ENCODE measurements at regions not wholly inside any gene's neighbourhood (a gene's known extent, or its start where the extent isn't known, plus 50 kb on each side); places are given as distances from the start of the nearest gene placed in this dataset.

- no peak overlapping the region for H3K4me3 ChIP-seq (ENCODE audit: low read length)
- no peaks in the 10 kb centered on the region for H3K36me3 ChIP-seq (ENCODE audit: control insufficient read depth, insufficient read depth, low read length)
- H3K27me3 ChIP-seq (ENCODE audit: control insufficient read depth, insufficient read depth, low read length): no peaks in the 10 kb centered on the region
- no peak overlapping the region for H3K27ac ChIP-seq (ENCODE audit: low read length)
- H3K9me3 ChIP-seq (ENCODE audit: control insufficient read depth, insufficient read depth, low read length): no peaks in the 10 kb centered on the region
- DNase-seq (ENCODE audit: low read depth, low spot score): no peak
- no peaks in the 10 kb centered on the region for H3K4me1 ChIP-seq (ENCODE audit: control insufficient read depth, insufficient read depth, low read length)
These were observed 387.4 kb upstream of the C2CD4B start for GRCh38 chr15:62552444-62552843.

GRCh38 chr15:62553911-62554563 is 389.0 kb upstream of the C2CD4B start:
- Histone ChIP-seq H3K27me3 (ENCODE audit: control insufficient read depth, insufficient read depth, low read length) (no peaks in the 10 kb centered on the region), H3K4me3 (ENCODE audit: low read length) (no peak overlapping the region), H3K27ac (ENCODE audit: low read length) (no peak overlapping the region), H3K4me1 (ENCODE audit: control insufficient read depth, insufficient read depth, low read length) (no peaks in the 10 kb centered on the region), H3K36me3 (ENCODE audit: control insufficient read depth, insufficient read depth, low read length) (no peaks in the 10 kb centered on the region), H3K9me3 (ENCODE audit: control insufficient read depth, insufficient read depth, low read length) (no peaks in the 10 kb centered on the region)
- no peak for DNase-seq (ENCODE audit: low read depth, low spot score)
- no CpG with 5 or more reads among the region's 2 CpGs for WGBS (ENCODE audit: insufficient coverage, insufficient read length)

DNA sequence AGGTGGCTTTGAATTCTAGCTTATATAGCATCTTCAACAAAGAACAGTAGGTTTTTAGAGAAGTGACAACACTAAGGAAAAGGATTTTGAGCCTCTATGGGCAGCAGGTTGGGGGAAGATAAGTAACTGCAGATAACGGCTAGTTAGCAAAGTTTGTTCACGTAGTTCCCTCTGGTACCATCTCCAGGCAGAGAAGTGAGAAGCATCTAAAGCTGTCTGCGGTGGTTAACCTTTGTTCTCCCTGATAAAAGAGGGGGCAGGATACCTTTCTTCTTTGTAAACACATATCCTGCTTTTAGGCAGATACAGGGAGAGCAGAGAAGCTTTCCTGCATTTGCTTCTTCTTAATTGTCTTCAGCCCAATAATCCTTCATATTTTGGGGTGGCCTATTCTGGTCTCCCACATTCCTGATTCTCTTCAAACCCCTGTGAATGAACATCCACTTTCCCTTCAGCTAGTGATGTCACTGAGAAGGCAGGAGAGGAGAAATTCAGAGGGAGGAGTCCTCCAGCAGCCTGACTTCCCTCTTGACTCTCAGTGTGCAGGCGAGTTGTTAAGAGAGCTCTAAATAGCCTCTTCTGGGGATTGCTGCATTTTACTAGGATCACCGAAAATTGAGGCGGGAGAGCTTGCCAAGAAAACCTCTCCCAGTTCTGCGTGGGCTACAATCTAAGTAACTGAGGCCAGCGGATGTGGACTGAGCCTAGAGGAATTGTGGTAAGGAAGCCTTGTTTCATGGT is 393.7 kb upstream of the C2CD4B start:
- Histone ChIP-seq H3K4me3 (ENCODE audit: low read length) (no peak overlapping the region), H3K36me3 (ENCODE audit: control insufficient read depth, insufficient read depth, low read length) (no peaks in the 10 kb centered on the region), H3K4me1 (ENCODE audit: control insufficient read depth, insufficient read depth, low read length) (peaks cover 2% of the 10 kb centered on the region; the same call in 1 of the 2 replicates), H3K27me3 (ENCODE audit: control insufficient read depth, insufficient read depth, low read length) (no peaks in the 10 kb centered on the region), H3K9me3 (ENCODE audit: control insufficient read depth, insufficient read depth, low read length) (no peaks in the 10 kb centered on the region), H3K27ac (ENCODE audit: low read length) (no peak overlapping the region)
- no peak for DNase-seq (ENCODE audit: low read depth, low spot score)
- no CpG with 5 or more reads among the region's 8 CpGs for WGBS (ENCODE audit: insufficient coverage, insufficient read length)

- Histone ChIP-seq H3K4me1 (ENCODE audit: control insufficient read depth, insufficient read depth, low read length) (peaks cover 2% of the 10 kb centered on the region; the same call in 1 of the 2 replicates), H3K4me3 (ENCODE audit: low read length) (no peak overlapping the region), H3K9me3 (ENCODE audit: control insufficient read depth, insufficient read depth, low read length) (no peaks in the 10 kb centered on the region), H3K27me3 (ENCODE audit: control insufficient read depth, insufficient read depth, low read length) (no peaks in the 10 kb centered on the region), H3K27ac (ENCODE audit: low read length) (no peak overlapping the region), H3K36me3 (ENCODE audit: control insufficient read depth, insufficient read depth, low read length) (no peaks in the 10 kb centered on the region)
- no peak for DNase-seq (ENCODE audit: low read depth, low spot score)
- WGBS (ENCODE audit: insufficient coverage, insufficient read length): no CpG with 5 or more reads among the region's 1 CpG
These were observed 394.3 kb upstream of the C2CD4B start for GRCh38 chr15:62559381-62559733.

- Histone ChIP-seq H3K27ac (ENCODE audit: low read length) (no peak overlapping the region), H3K36me3 (ENCODE audit: control insufficient read depth, insufficient read depth, low read length) (no peaks in the 10 kb centered on the region), H3K9me3 (ENCODE audit: control insufficient read depth, insufficient read depth, low read length) (no peaks in the 10 kb centered on the region), H3K4me1 (ENCODE audit: control insufficient read depth, insufficient read depth, low read length) (peaks cover 2% of the 10 kb centered on the region; the same call in 1 of the 2 replicates), H3K27me3 (ENCODE audit: control insufficient read depth, insufficient read depth, low read length) (no peaks in the 10 kb centered on the region), H3K4me3 (ENCODE audit: low read length) (no peak overlapping the region)
- no peak for DNase-seq (ENCODE audit: low read depth, low spot score)
- no CpG with 5 or more reads among the region's 11 CpGs for WGBS (ENCODE audit: insufficient coverage, insufficient read length)
These were observed 396.0 kb upstream of the C2CD4B start for GRCh38 chr15:62561059-62561519.

DNA sequence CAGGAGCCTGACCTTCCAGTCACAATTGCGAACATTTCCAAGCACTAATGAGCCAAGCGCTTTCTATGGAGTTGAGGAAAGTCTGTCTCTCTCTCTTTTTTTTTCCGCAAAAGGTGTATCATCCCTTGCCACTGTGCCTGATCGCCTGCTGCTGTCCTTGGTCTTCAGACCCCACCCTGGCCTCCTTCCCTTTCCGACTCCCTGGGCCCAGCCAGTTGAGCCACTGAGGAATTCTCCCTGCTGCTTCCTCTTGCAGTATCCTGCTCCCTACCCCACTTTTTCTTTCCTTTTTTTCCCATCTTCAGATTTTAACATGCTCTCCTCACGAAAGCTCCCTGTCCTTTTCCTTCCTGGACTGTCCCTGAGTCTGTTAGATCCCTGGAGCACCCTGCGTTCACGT is 396.5 kb upstream of the C2CD4B start:
- WGBS (ENCODE audit: insufficient coverage, insufficient read length): no CpG with 5 or more reads among the region's 8 CpGs
- Histone ChIP-seq H3K9me3 (ENCODE audit: control insufficient read depth, insufficient read depth, low read length) (no peaks in the 10 kb centered on the region), H3K36me3 (ENCODE audit: control insufficient read depth, insufficient read depth, low read length) (no peaks in the 10 kb centered on the region), H3K4me3 (ENCODE audit: low read length) (no peak overlapping the region), H3K4me1 (ENCODE audit: control insufficient read depth, insufficient read depth, low read length) (peaks cover 2% of the 10 kb centered on the region; the same call in 1 of the 2 replicates), H3K27ac (ENCODE audit: low read length) (no peak overlapping the region), H3K27me3 (ENCODE audit: control insufficient read depth, insufficient read depth, low read length) (no peaks in the 10 kb centered on the region)
- no peak for DNase-seq (ENCODE audit: low read depth, low spot score)

GRCh38 chr15:62564886-62565633 is 400.0 kb upstream of the C2CD4B start:
- peaks cover 4% of the 10 kb centered on the region; the same call in 1 of the 2 replicates for H3K4me1 ChIP-seq (ENCODE audit: control insufficient read depth, insufficient read depth, low read length)
- DNase-seq (ENCODE audit: low read depth, low spot score): no peak
- H3K27me3 ChIP-seq (ENCODE audit: control insufficient read depth, insufficient read depth, low read length): no peaks in the 10 kb centered on the region
- no peaks in the 10 kb centered on the region for H3K9me3 ChIP-seq (ENCODE audit: control insufficient read depth, insufficient read depth, low read length)
- H3K4me3 ChIP-seq (ENCODE audit: low read length): no peak overlapping the region
- no peak overlapping the region for H3K27ac ChIP-seq (ENCODE audit: low read length)
- no peaks in the 10 kb centered on the region for H3K36me3 ChIP-seq (ENCODE audit: control insufficient read depth, insufficient read depth, low read length)
- WGBS (ENCODE audit: insufficient coverage, insufficient read length): no CpG with 5 or more reads among the region's 4 CpGs

DNA sequence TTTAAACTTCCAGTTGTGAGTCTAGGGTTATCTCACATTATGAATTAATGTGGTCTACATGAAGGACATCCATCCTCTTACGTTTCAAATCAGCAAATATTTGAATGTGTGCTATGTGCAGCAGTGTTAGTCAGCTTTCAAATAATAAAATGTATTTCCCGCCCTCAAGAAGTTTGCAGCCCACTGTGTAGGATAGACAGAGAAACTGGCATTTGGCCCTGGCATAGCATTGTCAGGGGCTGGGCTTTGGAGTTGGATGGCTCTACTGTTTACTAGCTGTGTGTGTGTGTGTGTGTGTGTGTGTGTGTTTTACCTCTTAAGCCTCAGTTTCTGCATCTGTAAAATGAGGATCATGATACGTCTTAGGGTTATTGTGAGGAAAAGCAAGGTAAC is 400.5 kb upstream of the C2CD4B start:
- DNase-seq (ENCODE audit: low read depth, low spot score): no peak
- Histone ChIP-seq H3K9me3 (ENCODE audit: control insufficient read depth, insufficient read depth, low read length) (no peaks in the 10 kb centered on the region), H3K36me3 (ENCODE audit: control insufficient read depth, insufficient read depth, low read length) (no peaks in the 10 kb centered on the region), H3K4me3 (ENCODE audit: low read length) (no peak overlapping the region), H3K4me1 (ENCODE audit: control insufficient read depth, insufficient read depth, low read length) (peaks cover 3% of the 10 kb centered on the region; the same call in 1 of the 2 replicates), H3K27me3 (ENCODE audit: control insufficient read depth, insufficient read depth, low read length) (no peaks in the 10 kb centered on the region), H3K27ac (ENCODE audit: low read length) (no peak overlapping the region)
- WGBS (ENCODE audit: insufficient coverage, insufficient read length): no CpG with 5 or more reads among the region's 3 CpGs

DNA sequence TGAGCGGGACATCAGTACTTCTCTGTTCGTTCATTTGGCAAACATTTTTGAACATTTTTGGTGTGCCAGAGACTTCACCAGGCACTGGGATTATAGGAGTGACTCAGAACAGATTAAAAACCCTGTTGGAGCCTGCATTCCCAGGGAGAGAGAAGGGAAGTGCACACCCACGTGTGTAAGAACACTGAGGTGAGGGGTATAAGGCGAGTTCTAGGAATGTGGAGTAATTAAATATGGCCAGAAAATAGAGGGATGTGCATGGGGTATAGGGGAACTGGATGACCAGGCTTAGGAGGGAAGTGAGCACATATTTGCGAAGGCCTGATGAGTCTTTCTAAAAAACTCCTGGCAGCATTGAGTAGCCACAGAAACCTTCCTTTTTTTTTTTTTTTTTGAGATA is 401.2 kb upstream of the C2CD4B start:
- WGBS (ENCODE audit: insufficient coverage, insufficient read length): no CpG with 5 or more reads among the region's 5 CpGs

DNA sequence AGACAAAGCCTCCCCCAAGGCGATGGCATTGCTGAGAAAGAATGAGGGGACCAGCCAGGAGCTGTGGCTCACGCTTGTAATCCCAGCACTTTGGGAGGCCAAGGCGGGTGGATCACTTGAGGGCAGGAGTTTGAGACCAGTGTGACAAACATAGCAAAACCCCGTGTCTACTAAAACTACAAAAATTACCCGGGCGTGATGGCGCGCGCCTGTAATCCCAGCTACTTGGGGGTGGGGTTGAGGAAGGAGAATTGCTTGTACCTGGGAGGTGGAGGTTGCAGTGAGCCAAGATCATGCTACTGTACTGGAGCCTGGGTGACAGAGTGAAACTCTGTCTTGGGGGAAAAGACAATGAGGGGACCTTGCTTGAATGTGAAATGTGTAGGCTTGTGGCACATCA is 402.4 kb upstream of the C2CD4B start:
- Histone ChIP-seq H3K27ac (ENCODE audit: low read length) (no peak overlapping the region), H3K27me3 (ENCODE audit: control insufficient read depth, insufficient read depth, low read length) (no peaks in the 10 kb centered on the region), H3K4me3 (ENCODE audit: low read length) (no peak overlapping the region), H3K36me3 (ENCODE audit: control insufficient read depth, insufficient read depth, low read length) (no peaks in the 10 kb centered on the region), H3K9me3 (ENCODE audit: control insufficient read depth, insufficient read depth, low read length) (no peaks in the 10 kb centered on the region), H3K4me1 (ENCODE audit: control insufficient read depth, insufficient read depth, low read length) (0 out of 2 replicates have a peak, but pooled peaks cover 2% of the 10 kb centered on the region)
- no peak for DNase-seq (ENCODE audit: low read depth, low spot score)
- WGBS (ENCODE audit: insufficient coverage, insufficient read length): no CpG with 5 or more reads among the region's 9 CpGs

More for the DNA sequence above, 401.2 kb upstream of the C2CD4B start:
- H3K4me1 ChIP-seq (ENCODE audit: control insufficient read depth, insufficient read depth, low read length): 0 out of 2 replicates have a peak, but pooled peaks cover 2% of the 10 kb centered on the region
- H3K27me3 ChIP-seq (ENCODE audit: control insufficient read depth, insufficient read depth, low read length): no peaks in the 10 kb centered on the region
- no peaks in the 10 kb centered on the region for H3K36me3 ChIP-seq (ENCODE audit: control insufficient read depth, insufficient read depth, low read length)
- DNase-seq (ENCODE audit: low read depth, low spot score): no peak
- no peaks in the 10 kb centered on the region for H3K9me3 ChIP-seq (ENCODE audit: control insufficient read depth, insufficient read depth, low read length)
- H3K27ac ChIP-seq (ENCODE audit: low read length): no peak overlapping the region
- H3K4me3 ChIP-seq (ENCODE audit: low read length): no peak overlapping the region
